Astrocyte of the spinal cord (primary cell): ENCODE measurements at regions not wholly inside any gene's neighbourhood (a gene's known extent, or its start where the extent isn't known, plus 50 kb on each side); places are given as distances from the start of the nearest gene placed in this dataset.
"Not testable (repeated sequence)": the region's sequence is repeated elsewhere in the genome, so short reads cannot be mapped to it uniquely, and the experiment has no call there.

ENCODE experiments used
- DNase-seq: peaks from one replicate; pipeline ENCODE4 v3.0.0; 2011; ENCODE audit warnings: low read depth, low spot score
- H3K4me3 ChIP-seq: 2 replicates; pipeline ENCODE4 v1.5.1; 2011; ENCODE audit warnings: low read depth, mild to moderate bottlenecking, low read length, moderate library complexity
- CTCF ChIP-seq: IDR thresholded peaks from 2 replicates; pipeline ENCODE4 v1.5.1; 2012; ENCODE audit warnings: low read depth, mild to moderate bottlenecking, low read length, inconsistent platforms
- in situ Hi-C: cut with HindIII; loops from 2 replicates; pipeline ENCODE4 v1.10.0; 2017; ENCODE audit warnings: low sequenced_read_pairs

GRCh38 chr1:190940951-190941350 is 463.3 kb upstream of the BRINP3 start:
- H3K4me3 ChIP-seq, result no peak overlapping the region
- in situ Hi-C loops, result no loop called here
- DNase-seq, result no peak
- TF ChIP-seq CTCF, result no peak

GRCh38 chr1:190942475-190942874 is 464.8 kb upstream of the BRINP3 start:
- TF ChIP-seq CTCF, result no peak

GRCh38 chr1:190943722-190944121 is 466.1 kb upstream of the BRINP3 start:
- DNase-seq, H3K4me3 ChIP-seq, in situ Hi-C loops: not testable (repeated sequence)

More at GRCh38 chr1:190942475-190942874, 464.8 kb upstream of the BRINP3 start:
- in situ Hi-C loops, result no loop called here
- H3K4me3 ChIP-seq, result no peak overlapping the region
- no peak for DNase-seq

GRCh38 chr1:190949939-190950338 is 472.3 kb upstream of the BRINP3 start:
- peak; percentile 5 for DNase-seq
- no peak for TF ChIP-seq CTCF
- no peak overlapping the region for H3K4me3 ChIP-seq
- in situ Hi-C loops, result no loop called here

GRCh38 chr1:190957565-190957964 is 479.9 kb upstream of the BRINP3 start:
- in situ Hi-C loops, result no loop called here
- no peak overlapping the region for H3K4me3 ChIP-seq
- peak; percentile 16 for DNase-seq
- TF ChIP-seq CTCF, result peak; percentile 21

- no peak for TF ChIP-seq CTCF
- in situ Hi-C loops, result no loop called here
These were observed 485.7 kb upstream of the BRINP3 start for GRCh38 chr1:190963321-190963720.

GRCh38 chr1:190975827-190976226 is 498.2 kb upstream of the BRINP3 start:
- no peak for TF ChIP-seq CTCF

More at GRCh38 chr1:190963321-190963720, 485.7 kb upstream of the BRINP3 start:
- no peak for DNase-seq
- H3K4me3 ChIP-seq, result no peak overlapping the region

More at GRCh38 chr1:190975827-190976226, 498.2 kb upstream of the BRINP3 start:
- H3K4me3 ChIP-seq, result no peak overlapping the region
- no peak for DNase-seq
- in situ Hi-C loops, result no loop called here
